HG03039 (cell line): ENCODE measurements at regions not wholly inside any gene's neighbourhood (a gene's known extent, or its start where the extent isn't known, plus 50 kb on each side); places are given as distances from the start of the nearest gene placed in this dataset.

Experiments used
- ATAC-seq: cut with Tn5 transposase; IDR thresholded peaks from one replicate; pipeline ENCODE4 v1.9.1; 2021; ENCODE audit warnings: mild to moderate bottlenecking, moderate library complexity; ENCODE audit not compliant: unreplicated experiment

DNA sequence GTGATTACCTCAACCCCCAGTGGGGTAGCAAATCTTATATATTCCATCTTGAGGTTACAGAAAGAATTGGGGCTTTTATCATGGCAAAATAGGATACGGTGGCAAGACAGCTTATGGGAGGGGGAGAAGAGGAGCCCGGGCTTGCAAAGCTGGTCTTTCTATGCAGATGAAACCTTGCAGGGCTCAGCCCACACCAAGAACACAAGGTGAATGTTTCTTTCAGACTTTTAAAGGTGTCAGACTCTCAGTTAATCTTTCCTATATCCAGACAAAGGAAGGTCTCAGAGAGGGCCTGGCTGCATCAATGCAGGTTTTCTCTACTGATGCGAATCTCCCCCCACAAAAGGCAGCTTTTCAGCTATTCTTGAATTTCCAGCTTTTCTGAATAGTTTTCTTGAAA lies 59.9 kb upstream of the WDR17 start:
- ATAC-seq = no peak

DNA sequence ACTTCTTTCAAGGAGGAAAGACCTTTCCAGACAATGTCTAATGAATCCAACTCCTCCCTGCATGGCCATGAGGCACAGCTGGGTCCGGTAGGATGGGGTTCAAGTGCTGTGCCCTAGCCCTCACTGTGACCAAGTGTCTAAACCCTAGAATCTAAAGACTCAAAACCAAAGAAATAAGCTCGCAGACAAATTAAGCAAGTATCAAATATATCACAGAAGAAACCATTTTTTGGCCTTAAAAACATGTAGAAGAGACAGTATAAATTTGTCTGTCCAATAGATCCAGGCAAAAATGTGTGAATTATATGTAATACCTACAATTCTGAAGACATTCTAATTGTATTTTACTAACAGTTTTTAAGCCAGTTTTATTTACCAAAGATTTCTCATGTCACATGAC lies 56.4 kb upstream of the WDR17 start:
- no peak for ATAC-seq

DNA sequence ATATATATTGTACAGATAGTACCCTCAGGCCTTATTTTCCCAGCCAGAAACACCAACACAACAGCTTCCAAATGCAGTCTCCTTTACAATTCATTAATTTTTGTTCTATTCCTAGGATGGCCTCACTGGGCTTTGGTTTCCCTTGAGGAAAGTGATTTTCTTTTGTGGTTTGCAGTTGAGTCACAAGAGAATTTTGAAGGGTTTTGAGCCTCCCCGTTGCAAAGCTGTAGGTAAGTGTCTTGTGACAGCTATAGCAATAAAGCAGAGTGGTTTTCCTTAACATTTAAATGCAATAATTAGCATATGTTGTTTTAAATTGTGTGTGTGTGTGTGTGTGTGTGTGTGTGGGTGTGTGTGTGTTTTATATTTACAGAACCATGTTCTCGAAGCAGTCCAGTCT lies 54.1 kb upstream of the WDR17 start:
- ATAC-seq = no peak

DNA sequence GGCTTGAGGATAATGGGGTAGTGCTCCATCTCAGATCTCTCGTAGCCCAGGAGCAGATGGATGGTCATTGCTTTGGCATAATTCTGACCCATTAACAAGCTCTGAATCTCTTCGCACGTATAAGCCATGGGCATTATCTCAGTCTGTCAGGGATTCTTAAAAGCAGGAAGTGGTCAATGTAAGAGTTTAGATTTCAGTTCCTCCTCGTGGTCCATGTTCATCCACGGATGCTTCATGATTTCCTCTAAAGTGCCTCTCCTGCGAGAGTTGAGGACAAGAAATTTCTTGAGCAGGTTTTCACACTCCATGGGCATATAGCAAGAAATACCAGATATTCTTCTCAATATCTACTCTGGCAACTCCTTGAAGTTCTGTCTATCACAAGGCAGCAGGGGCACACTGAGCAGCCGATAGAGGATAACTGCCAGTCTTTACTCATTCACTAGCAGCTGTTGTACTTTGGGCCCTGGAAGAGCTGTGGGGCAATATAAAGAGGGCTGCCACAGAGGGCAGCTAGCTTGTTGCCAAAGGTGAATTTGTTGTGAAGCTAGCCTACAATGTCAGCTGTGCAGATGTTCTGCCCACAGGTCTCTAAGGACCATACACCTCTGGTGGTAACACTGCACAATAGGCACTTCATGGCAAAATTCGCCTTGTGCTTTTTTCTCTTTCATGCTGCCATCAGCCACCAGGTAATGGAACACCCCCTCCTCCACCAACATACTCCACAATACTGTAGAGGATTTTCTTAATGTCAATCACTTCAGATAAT lies 52.0 kb upstream of the WDR17 start:
- peak; percentile 83 for ATAC-seq

DNA sequence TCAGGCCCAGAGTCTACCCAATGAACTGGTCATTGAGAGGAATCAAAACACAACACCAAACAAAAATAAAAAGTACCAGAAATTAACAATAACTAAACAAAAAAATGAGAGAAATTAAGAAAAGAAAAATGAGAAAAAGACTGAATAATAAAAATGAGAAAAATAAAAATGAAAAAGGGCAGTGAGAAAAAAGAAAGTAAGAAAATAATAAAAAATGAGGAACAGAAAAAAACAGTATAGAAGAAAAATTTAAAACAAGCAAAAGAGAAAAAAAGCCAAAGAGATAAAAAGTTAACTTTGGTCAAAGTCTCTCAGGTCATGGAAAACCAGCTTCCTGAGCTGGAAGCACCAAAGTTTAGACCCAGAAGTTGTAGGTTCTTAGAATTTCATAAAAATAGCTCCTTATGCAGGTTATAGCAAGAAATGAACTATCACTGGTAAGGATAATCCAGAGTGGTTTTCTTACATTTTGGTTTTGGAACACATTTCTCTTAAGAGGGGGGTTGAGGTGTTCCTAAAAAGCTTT lies 51.0 kb upstream of the WDR17 start:
- ATAC-seq = no peak
